WTC11 (cell line): ENCODE measurements at regions not wholly inside any gene's neighbourhood (a gene's known extent, or its start where the extent isn't known, plus 50 kb on each side); places are given as distances from the start of the nearest gene placed in this dataset.

Experiments
- ATAC-seq: fragments of 200-7000 bp; cut with Tn5 transposase; 2 replicates; pipeline ENCODE4 v1.10.0; 2021; ENCODE audit warnings: mild to moderate bottlenecking, moderate library complexity
- CTCF ChIA-PET: fragments of 300-600 bp; sonication (Branson Sonifier 250); formaldehyde crosslinking; loops from one replicate; lab custom pipeline; 2021; ENCODE audit warnings: antibody characterized with exemption; lab: Charles Lee
- POLR2A ChIA-PET: fragments of 350-600 bp; sonication (Branson Sonifier 250); formaldehyde crosslinking; loops from one replicate; lab custom pipeline; 2021; ENCODE audit warnings: antibody characterized with exemption; lab: Charles Lee
- DNase-seq: peaks from one replicate; pipeline ENCODE4 v3.0.0; 2021; ENCODE audit warnings: low spot score
- H3K27ac Mint-ChIP-seq: 2 replicates; pipeline ENCODE4 v1.8.0; 2021; ENCODE audit warnings: mixed read lengths
- H3K27me3 Mint-ChIP-seq: 2 replicates; pipeline ENCODE4 v1.8.0; 2021; ENCODE audit warnings: low read depth, mild to moderate bottlenecking, moderate library complexity, mixed read lengths
- H3K36me3 Mint-ChIP-seq: 2 replicates; pipeline ENCODE4 v1.8.0; 2021; ENCODE audit warnings: mixed read lengths
- H3K4me1 Mint-ChIP-seq: 2 replicates; pipeline ENCODE4 v1.8.0; 2022; ENCODE audit warnings: mixed read lengths
- H3K4me3 Mint-ChIP-seq: 2 replicates; pipeline ENCODE4 v1.8.0; 2021; ENCODE audit warnings: mild to moderate bottlenecking, moderate library complexity, mixed read lengths
- H3K9me3 Mint-ChIP-seq: 2 replicates; pipeline ENCODE4 v1.8.0; 2021; ENCODE audit warnings: mixed read lengths
- ATF2 ChIP-seq: sonication (generic); formaldehyde crosslinking; IDR thresholded peaks from 2 replicates; pipeline ENCODE4 v1.8.1; 2022; ENCODE audit warnings: low read depth, missing genetic modification reagents, borderline replicate concordance
- CDX4 ChIP-seq: fragments of 250-450 bp; sonication (Bioruptor Pico); IDR thresholded peaks from 2 replicates; pipeline ENCODE4 v1.9.0; 2021; ENCODE audit warnings: moderate library complexity, mild to moderate bottlenecking, inconsistent platforms, borderline replicate concordance
- EMX1 ChIP-seq: fragments of 250-450 bp; sonication (Bioruptor Pico); IDR thresholded peaks from 2 replicates; pipeline ENCODE4 v1.8.0; 2021; ENCODE audit warnings: mild to moderate bottlenecking
- ETV6 ChIP-seq: sonication (generic); formaldehyde crosslinking; IDR thresholded peaks from 2 replicates; pipeline ENCODE4 v1.8.1; 2022; ENCODE audit warnings: mild to moderate bottlenecking, missing genetic modification reagents
- FOXJ3 ChIP-seq: sonication (generic); formaldehyde crosslinking; IDR thresholded peaks from 2 replicates; pipeline ENCODE4 v1.9.0; 2021; ENCODE audit warnings: missing genetic modification reagents, mild to moderate bottlenecking, borderline replicate concordance
- MXD4 ChIP-seq: fragments of 250-450 bp; sonication (Bioruptor Pico); IDR thresholded peaks from 2 replicates; pipeline ENCODE4 v1.8.0; 2021; ENCODE audit warnings: mild to moderate bottlenecking, moderate library complexity, borderline replicate concordance
- NFATC4 ChIP-seq: fragments of 250-450 bp; sonication (Bioruptor Pico); IDR thresholded peaks from 2 replicates; pipeline ENCODE4 v1.9.0; 2021; ENCODE audit warnings: mild to moderate bottlenecking
- RELA ChIP-seq: sonication (generic); formaldehyde crosslinking; IDR thresholded peaks from 2 replicates; pipeline ENCODE4 v1.8.1; 2022; ENCODE audit warnings: missing genetic modification reagents, mild to moderate bottlenecking, borderline replicate concordance
- SMAD4 ChIP-seq: sonication (generic); formaldehyde crosslinking; IDR thresholded peaks from 2 replicates; pipeline ENCODE4 v1.8.0; 2022; ENCODE audit warnings: mild to moderate bottlenecking, missing genetic modification reagents
- TCF7 ChIP-seq: sonication (generic); formaldehyde crosslinking; IDR thresholded peaks from 2 replicates; pipeline ENCODE4 v1.8.0; 2022; ENCODE audit warnings: mild to moderate bottlenecking, low read depth, missing genetic modification reagents, moderate library complexity
- TEAD4 ChIP-seq: sonication (generic); formaldehyde crosslinking; IDR thresholded peaks from 2 replicates; pipeline ENCODE4 v1.8.0; 2022; ENCODE audit warnings: mild to moderate bottlenecking, missing genetic modification reagents
- ZBTB21 ChIP-seq: sonication (generic); formaldehyde crosslinking; IDR thresholded peaks from 2 replicates; pipeline ENCODE4 v1.8.1; 2023; ENCODE audit warnings: mild to moderate bottlenecking, missing genetic modification reagents, borderline replicate concordance
- ZNF671 ChIP-seq: fragments of 250-450 bp; sonication (Bioruptor Pico); IDR thresholded peaks from 2 replicates; pipeline ENCODE4 v1.8.0; 2021; ENCODE audit warnings: mild to moderate bottlenecking
- TF ChIP-seq, protein P1 (sequence below): sonication (generic); formaldehyde crosslinking; IDR thresholded peaks from 2 replicates; pipeline ENCODE4 v1.8.0; 2023; ENCODE audit warnings: mild to moderate bottlenecking, missing genetic modification reagents
- TF ChIP-seq, protein P2 (sequence below): fragments of 250-450 bp; sonication (Bioruptor Pico); IDR thresholded peaks from 2 replicates; pipeline ENCODE4 v2.1.2; 2022; ENCODE audit warnings: mild to moderate bottlenecking, moderate library complexity
- TF ChIP-seq, protein P3 (sequence below): sonication (generic); formaldehyde crosslinking; IDR thresholded peaks from 2 replicates; pipeline ENCODE4 v1.8.1; 2023; ENCODE audit warnings: mild to moderate bottlenecking, missing genetic modification reagents, borderline replicate concordance
- TF ChIP-seq, protein P4 (sequence below): sonication (generic); formaldehyde crosslinking; IDR thresholded peaks from 2 replicates; pipeline ENCODE4 v1.8.0; 2022; ENCODE audit warnings: mild to moderate bottlenecking, missing genetic modification reagents
- TF ChIP-seq, protein P5 (sequence below): fragments of 250-450 bp; sonication (Bioruptor Pico); IDR thresholded peaks from 2 replicates; pipeline ENCODE4 v1.8.0; 2021; ENCODE audit warnings: mild to moderate bottlenecking

DNA sequence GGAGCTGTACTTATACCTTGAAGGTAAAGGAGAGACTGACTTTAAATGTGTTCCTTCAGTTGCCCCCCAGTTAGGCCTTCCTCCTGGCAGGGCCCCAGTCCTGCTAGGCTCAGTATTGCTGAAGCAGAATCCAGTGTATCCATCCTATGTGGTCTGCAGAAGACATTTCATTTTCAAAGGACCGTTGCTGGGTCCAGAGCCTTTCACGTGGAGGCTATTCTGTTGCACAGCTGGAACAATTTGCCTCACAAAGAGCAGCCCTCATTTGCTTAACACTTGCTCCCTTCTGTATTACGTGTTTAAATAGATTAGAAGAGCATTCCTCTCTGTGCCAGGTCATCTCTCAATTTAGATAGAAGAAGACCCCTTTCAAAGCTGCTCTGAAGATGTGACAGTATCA is 78.9 kb upstream of the CFAP20DC start (continued):
- TF ChIP-seq, protein P1, sequence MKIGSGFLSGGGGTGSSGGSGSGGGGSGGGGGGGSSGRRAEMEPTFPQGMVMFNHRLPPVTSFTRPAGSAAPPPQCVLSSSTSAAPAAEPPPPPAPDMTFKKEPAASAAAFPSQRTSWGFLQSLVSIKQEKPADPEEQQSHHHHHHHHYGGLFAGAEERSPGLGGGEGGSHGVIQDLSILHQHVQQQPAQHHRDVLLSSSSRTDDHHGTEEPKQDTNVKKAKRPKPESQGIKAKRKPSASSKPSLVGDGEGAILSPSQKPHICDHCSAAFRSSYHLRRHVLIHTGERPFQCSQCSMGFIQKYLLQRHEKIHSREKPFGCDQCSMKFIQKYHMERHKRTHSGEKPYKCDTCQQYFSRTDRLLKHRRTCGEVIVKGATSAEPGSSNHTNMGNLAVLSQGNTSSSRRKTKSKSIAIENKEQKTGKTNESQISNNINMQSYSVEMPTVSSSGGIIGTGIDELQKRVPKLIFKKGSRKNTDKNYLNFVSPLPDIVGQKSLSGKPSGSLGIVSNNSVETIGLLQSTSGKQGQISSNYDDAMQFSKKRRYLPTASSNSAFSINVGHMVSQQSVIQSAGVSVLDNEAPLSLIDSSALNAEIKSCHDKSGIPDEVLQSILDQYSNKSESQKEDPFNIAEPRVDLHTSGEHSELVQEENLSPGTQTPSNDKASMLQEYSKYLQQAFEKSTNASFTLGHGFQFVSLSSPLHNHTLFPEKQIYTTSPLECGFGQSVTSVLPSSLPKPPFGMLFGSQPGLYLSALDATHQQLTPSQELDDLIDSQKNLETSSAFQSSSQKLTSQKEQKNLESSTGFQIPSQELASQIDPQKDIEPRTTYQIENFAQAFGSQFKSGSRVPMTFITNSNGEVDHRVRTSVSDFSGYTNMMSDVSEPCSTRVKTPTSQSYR (CRISPR knock-in tag) = no peak
- TF ChIP-seq ZBTB21 (CRISPR knock-in tag) = 0 out of 2 replicates have a peak, but pooled peaks have one; percentile 67

DNA sequence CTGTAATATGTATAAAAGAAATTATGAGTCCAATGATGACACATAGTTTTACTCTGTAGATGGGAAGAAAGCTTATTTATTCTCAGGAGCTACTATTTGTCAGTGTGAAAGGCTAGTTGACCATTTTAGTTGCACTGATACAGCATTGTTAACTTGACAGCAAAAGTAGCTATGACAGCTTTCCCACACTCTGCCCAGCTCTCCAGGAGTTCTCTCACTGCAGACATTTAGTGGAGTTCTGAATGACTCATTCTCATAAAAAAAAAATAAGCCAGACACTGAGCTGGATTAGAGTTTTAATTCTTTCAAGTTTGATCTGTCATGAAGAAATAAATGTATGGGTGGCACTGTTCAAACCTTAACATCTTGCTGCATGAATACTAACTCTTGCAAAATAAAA is 77.2 kb upstream of the CFAP20DC start:
- DNase-seq (no peak), ATAC-seq (no peak)
- peaks cover 43% of the 10 kb centered on the region for H3K4me1 Mint-ChIP-seq
- no peak overlapping the region for H3K27ac Mint-ChIP-seq
- H3K27me3 Mint-ChIP-seq = no peaks in the 10 kb centered on the region
- ChIA-PET CTCF (no interaction called here), POLR2A (no interaction called here)
- H3K9me3 Mint-ChIP-seq = peaks cover 9% of the 10 kb centered on the region
- no peak overlapping the region for H3K4me3 Mint-ChIP-seq
- TF ChIP-seq EMX1 (CRISPR knock-in tag) (no peak), ZNF671 (no peak), TEAD4 (no peak), ETV6 (CRISPR knock-in tag) (no peak), NFATC4 (CRISPR knock-in tag) (no peak), SMAD4 (CRISPR knock-in tag) (no peak)
- TF ChIP-seq, protein P2, sequence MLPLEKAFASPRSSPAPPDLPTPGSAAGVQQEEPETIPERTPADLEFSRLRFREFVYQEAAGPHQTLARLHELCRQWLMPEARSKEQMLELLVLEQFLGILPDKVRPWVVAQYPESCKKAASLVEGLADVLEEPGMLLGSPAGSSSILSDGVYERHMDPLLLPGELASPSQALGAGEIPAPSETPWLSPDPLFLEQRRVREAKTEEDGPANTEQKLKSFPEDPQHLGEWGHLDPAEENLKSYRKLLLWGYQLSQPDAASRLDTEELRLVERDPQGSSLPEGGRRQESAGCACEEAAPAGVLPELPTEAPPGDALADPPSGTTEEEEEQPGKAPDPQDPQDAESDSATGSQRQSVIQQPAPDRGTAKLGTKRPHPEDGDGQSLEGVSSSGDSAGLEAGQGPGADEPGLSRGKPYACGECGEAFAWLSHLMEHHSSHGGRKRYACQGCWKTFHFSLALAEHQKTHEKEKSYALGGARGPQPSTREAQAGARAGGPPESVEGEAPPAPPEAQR (CRISPR knock-in tag) = no peak
- TF ChIP-seq, protein P3, sequence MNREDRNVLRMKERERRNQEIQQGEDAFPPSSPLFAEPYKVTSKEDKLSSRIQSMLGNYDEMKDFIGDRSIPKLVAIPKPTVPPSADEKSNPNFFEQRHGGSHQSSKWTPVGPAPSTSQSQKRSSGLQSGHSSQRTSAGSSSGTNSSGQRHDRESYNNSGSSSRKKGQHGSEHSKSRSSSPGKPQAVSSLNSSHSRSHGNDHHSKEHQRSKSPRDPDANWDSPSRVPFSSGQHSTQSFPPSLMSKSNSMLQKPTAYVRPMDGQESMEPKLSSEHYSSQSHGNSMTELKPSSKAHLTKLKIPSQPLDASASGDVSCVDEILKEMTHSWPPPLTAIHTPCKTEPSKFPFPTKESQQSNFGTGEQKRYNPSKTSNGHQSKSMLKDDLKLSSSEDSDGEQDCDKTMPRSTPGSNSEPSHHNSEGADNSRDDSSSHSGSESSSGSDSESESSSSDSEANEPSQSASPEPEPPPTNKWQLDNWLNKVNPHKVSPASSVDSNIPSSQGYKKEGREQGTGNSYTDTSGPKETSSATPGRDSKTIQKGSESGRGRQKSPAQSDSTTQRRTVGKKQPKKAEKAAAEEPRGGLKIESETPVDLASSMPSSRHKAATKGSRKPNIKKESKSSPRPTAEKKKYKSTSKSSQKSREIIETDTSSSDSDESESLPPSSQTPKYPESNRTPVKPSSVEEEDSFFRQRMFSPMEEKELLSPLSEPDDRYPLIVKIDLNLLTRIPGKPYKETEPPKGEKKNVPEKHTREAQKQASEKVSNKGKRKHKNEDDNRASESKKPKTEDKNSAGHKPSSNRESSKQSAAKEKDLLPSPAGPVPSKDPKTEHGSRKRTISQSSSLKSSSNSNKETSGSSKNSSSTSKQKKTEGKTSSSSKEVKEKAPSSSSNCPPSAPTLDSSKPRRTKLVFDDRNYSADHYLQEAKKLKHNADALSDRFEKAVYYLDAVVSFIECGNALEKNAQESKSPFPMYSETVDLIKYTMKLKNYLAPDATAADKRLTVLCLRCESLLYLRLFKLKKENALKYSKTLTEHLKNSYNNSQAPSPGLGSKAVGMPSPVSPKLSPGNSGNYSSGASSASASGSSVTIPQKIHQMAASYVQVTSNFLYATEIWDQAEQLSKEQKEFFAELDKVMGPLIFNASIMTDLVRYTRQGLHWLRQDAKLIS (CRISPR knock-in tag) = no peak
- TF ChIP-seq, protein P4, sequence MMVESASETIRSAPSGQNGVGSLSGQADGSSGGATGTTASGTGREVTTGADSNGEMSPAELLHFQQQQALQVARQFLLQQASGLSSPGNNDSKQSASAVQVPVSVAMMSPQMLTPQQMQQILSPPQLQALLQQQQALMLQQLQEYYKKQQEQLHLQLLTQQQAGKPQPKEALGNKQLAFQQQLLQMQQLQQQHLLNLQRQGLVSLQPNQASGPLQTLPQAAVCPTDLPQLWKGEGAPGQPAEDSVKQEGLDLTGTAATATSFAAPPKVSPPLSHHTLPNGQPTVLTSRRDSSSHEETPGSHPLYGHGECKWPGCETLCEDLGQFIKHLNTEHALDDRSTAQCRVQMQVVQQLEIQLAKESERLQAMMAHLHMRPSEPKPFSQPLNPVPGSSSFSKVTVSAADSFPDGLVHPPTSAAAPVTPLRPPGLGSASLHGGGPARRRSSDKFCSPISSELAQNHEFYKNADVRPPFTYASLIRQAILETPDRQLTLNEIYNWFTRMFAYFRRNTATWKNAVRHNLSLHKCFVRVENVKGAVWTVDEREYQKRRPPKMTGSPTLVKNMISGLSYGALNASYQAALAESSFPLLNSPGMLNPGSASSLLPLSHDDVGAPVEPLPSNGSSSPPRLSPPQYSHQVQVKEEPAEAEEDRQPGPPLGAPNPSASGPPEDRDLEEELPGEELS (CRISPR knock-in tag) = no peak
- peaks cover 5% of the 10 kb centered on the region; the same call in 1 of the 2 replicates for H3K36me3 Mint-ChIP-seq

GRCh38 chr3:59126446-59126845 is 76.6 kb upstream of the CFAP20DC start:
- Mint-ChIP-seq H3K4me1 (peaks cover 46% of the 10 kb centered on the region), H3K36me3 (peaks cover 10% of the 10 kb centered on the region), H3K27ac (no peak overlapping the region), H3K27me3 (no peaks in the 10 kb centered on the region; the same call in 1 of the 2 replicates), H3K9me3 (peaks cover 15% of the 10 kb centered on the region), H3K4me3 (no peak overlapping the region)
- ATAC-seq (no peak), DNase-seq (no peak)
- POLR2A ChIA-PET = no interaction called here
- CTCF ChIA-PET = no interaction called here
- TF ChIP-seq CDX4 (CRISPR knock-in tag) (no peak), TCF7 (no peak), RELA (CRISPR knock-in tag) (no peak), TEAD4 (no peak), FOXJ3 (CRISPR knock-in tag) (no peak), MXD4 (CRISPR knock-in tag) (no peak), ATF2 (CRISPR knock-in tag) (no peak)
- TF ChIP-seq, protein P5, sequence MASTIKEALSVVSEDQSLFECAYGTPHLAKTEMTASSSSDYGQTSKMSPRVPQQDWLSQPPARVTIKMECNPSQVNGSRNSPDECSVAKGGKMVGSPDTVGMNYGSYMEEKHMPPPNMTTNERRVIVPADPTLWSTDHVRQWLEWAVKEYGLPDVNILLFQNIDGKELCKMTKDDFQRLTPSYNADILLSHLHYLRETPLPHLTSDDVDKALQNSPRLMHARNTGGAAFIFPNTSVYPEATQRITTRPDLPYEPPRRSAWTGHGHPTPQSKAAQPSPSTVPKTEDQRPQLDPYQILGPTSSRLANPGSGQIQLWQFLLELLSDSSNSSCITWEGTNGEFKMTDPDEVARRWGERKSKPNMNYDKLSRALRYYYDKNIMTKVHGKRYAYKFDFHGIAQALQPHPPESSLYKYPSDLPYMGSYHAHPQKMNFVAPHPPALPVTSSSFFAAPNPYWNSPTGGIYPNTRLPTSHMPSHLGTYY (CRISPR knock-in tag) = no peak
